GM12878 (cell line): ENCODE measurements at regions not wholly inside any gene's neighbourhood (a gene's known extent, or its start where the extent isn't known, plus 50 kb on each side); places are given as distances from the start of the nearest gene placed in this dataset.

Experiments
- ATAC-seq: fragments of 200-7000 bp; cut with Tn5 transposase; 3 replicates; pipeline ENCODE4 v1.9.1; 2020; ENCODE audit warnings: mild to moderate bottlenecking, moderate library complexity
- BruUV-seq: library from RNA; stranded (reverse); fragments of 400-500 nt; replicated peaks from 2 replicates; lab custom pipeline; 2021; lab: Mats Ljungman, UMichigan
- CTCF ChIA-PET: fragments of 300-600 bp; sonication (Branson Sonifier 250); formaldehyde crosslinking; extraction: SDS; loops from one replicate; lab custom pipeline; 2021; ENCODE audit warnings: inconsistent platforms; lab: Yijun Ruan, JAX
- POLR2A ChIA-PET: fragments of 350-600 bp; formaldehyde crosslinking; extraction: SDS; loops from one replicate; lab custom pipeline; 2021; ENCODE audit warnings: inconsistent platforms; lab: Charles Lee
- RAD21 ChIA-PET: fragments of 300-600 bp; sonication (Branson Sonifier 250); formaldehyde crosslinking; loops from one replicate; lab custom pipeline; 2023; ENCODE audit warnings: antibody characterized with exemption; ENCODE audit not compliant: unreplicated experiment; lab: Charles Lee
- SMC1A ChIA-PET: fragments of 300-600 bp; sonication (Branson Sonifier 250); formaldehyde crosslinking; loops from one replicate; lab custom pipeline; 2023; ENCODE audit not compliant: unreplicated experiment, uncharacterized antibody; lab: Charles Lee
- DNase-seq: peaks from one replicate; pipeline ENCODE4 v3.0.0-alpha.2; 2011; ENCODE audit warnings: low read depth, low spot score
- FAIRE-seq: peaks from 3 replicates; lab custom pipeline; 2011; peaks lifted over from hg19 to GRCh38; lab: Jason Lieb, UNC
- H2AFZ ChIP-seq: 2 replicates; pipeline ENCODE4 v1.6.0; 2011; ENCODE audit warnings: low read depth, low read length, control low read depth; ENCODE audit not compliant: control insufficient read depth
- H3K27ac ChIP-seq: 2 replicates; pipeline ENCODE4 v1.5.1; 2011; ENCODE audit warnings: control low read depth; ENCODE audit not compliant: control insufficient read depth, insufficient read depth
- H3K27me3 ChIP-seq, 2 experiments: replicated peaks in 1 of 2; 2 replicates each; pipeline versions ENCODE4 v1.6.0 to v1.6.1; 2011; ENCODE audit warnings: low read length in 1 of 2; ENCODE audit not compliant: control insufficient read depth in 2 of 2, insufficient read depth in 2 of 2
- H3K36me3 ChIP-seq, 2 experiments: 2 replicates each; pipeline ENCODE4 v1.5.1; 2011; ENCODE audit warnings: low read length in 1 of 2; ENCODE audit not compliant: control insufficient read depth in 2 of 2, insufficient read depth in 2 of 2
- H3K4me1 ChIP-seq: 2 replicates; pipeline ENCODE4 v1.6.1; 2011; ENCODE audit warnings: mild to moderate bottlenecking, low read length, moderate library complexity, mixed read lengths; ENCODE audit not compliant: control insufficient read depth, insufficient read depth
- H3K4me2 ChIP-seq: 2 replicates; pipeline ENCODE4 v1.6.0; 2011; ENCODE audit warnings: control low read depth; ENCODE audit not compliant: control insufficient read depth, insufficient read depth
- H3K4me3 ChIP-seq: fragments of 200-600 bp; sonication (generic); 2 replicates; pipeline ENCODE4 v1.5.1; 2016
- H3K79me2 ChIP-seq: 2 replicates; pipeline ENCODE4 v1.6.0; 2011; ENCODE audit warnings: low read length; ENCODE audit not compliant: control insufficient read depth, insufficient read depth
- H3K9ac ChIP-seq: 2 replicates; pipeline ENCODE4 v1.8.0; 2011; ENCODE audit warnings: low read length, control low read depth, mixed read lengths; ENCODE audit not compliant: control insufficient read depth, insufficient read depth
- H3K9me3 ChIP-seq: replicated peaks from 3 replicates; pipeline ENCODE4 v1.5.1; 2011; ENCODE audit warnings: mild to moderate bottlenecking, low read length; ENCODE audit not compliant: control insufficient read depth, insufficient read depth
- H4K20me1 ChIP-seq: 2 replicates; pipeline ENCODE4 v1.6.0; 2011; ENCODE audit not compliant: control insufficient read depth, insufficient read depth
- ATF3 ChIP-seq: IDR thresholded peaks from 2 replicates; pipeline ENCODE4 v1.6.1; 2011; ENCODE audit warnings: low read depth, mild to moderate bottlenecking, low read length, moderate library complexity, borderline replicate concordance; ENCODE audit errors: extremely low read depth
- BACH1 ChIP-seq: fragments of 450-650 bp; IDR thresholded peaks from 2 replicates; pipeline ENCODE4 v1.6.1; 2017; ENCODE audit warnings: mild to moderate bottlenecking, borderline replicate concordance
- CREM ChIP-seq: IDR thresholded peaks from 2 replicates; pipeline ENCODE4 v1.6.1; 2014; ENCODE audit warnings: antibody characterized with exemption, low read depth
- HDGF ChIP-seq: fragments of 450-650 bp; IDR thresholded peaks from 2 replicates; pipeline ENCODE4 v1.6.1; 2016; ENCODE audit warnings: antibody characterized with exemption
- MXI1 ChIP-seq: fragments of 150-350 bp; IDR thresholded peaks from 2 replicates; pipeline ENCODE4 v1.6.1; 2011; ENCODE audit warnings: low read depth, mild to moderate bottlenecking, inconsistent platforms, low read length, improper control_type of control experiment
- SMAD5 ChIP-seq: IDR thresholded peaks from 2 replicates; pipeline ENCODE4 v1.6.1; 2016; ENCODE audit warnings: antibody characterized with exemption, low read depth
- SPI1 ChIP-seq: IDR thresholded peaks from 2 replicates; pipeline ENCODE4 v1.6.1; 2011; ENCODE audit warnings: low read depth, mild to moderate bottlenecking, low read length, moderate library complexity, borderline replicate concordance; ENCODE audit not compliant: insufficient read depth
- WGBS: methylation state at CpG from one replicate; pipeline ENCODE4 v1.1.6; 2016; ENCODE audit warnings: low lambda C conversion rate; ENCODE audit not compliant: insufficient replicate concordance, insufficient coverage; ENCODE audit errors: missing lambda C conversion rate; 5-methylcytosine and 5-hydroxymethylcytosine counted together
- in situ Hi-C: fragments of 300-500 bp; cut with MboI; formaldehyde crosslinking; loops from 9 replicates; pipeline ENCODE4 v1.14.3; 2018; ENCODE audit warnings: mixed read lengths
- intact Hi-C: fragments of 100-400 bp; cut with micrococcal nuclease; formaldehyde crosslinking; loops from one replicate; pipeline ENCODE4 v1.14.2; 2022; ENCODE audit not compliant: unreplicated experiment

GRCh38 chr6:165793287-165793825, 130.3 kb upstream of the PDE10A start:
- DNase-seq (no peak), ATAC-seq (no peak), FAIRE-seq (no peak)
- ChIA-PET CTCF (no interaction called here), POLR2A (no interaction called here), SMC1A (interaction anchor here (1.0 kb wide), 1 partner anchor 57 kb away, joined by 3 read pairs; no protein-coding TSS in a partner anchor), RAD21 (no interaction called here)
- Histone ChIP-seq H3K9ac (no peak overlapping the region), H3K4me1 (no peaks in the 10 kb centered on the region), H4K20me1 (no peaks in the 10 kb centered on the region), H3K27me3 (no peaks in the 10 kb centered on the region), H3K4me3 (no peak overlapping the region), H3K36me3 (no peaks in the 10 kb centered on the region), H3K4me2 (no peak overlapping the region), H3K79me2 (no peaks in the 10 kb centered on the region), H3K9me3 (no peaks in the 10 kb centered on the region), H3K27ac (no peak overlapping the region), H2AFZ (no peak overlapping the region)
- no peak for TF ChIP-seq SMAD5
- 28% methylated on average over 10 of the region's 10 CpGs for WGBS
- in situ Hi-C loops (no loop called here), intact Hi-C loops (no loop called here)
- no TSS peak for BruUV-seq

GRCh38 chr6:165791876-165792437, 128.9 kb upstream of the PDE10A start:
- TF ChIP-seq MXI1: no peak
- TF ChIP-seq BACH1: no peak
- no peak for TF ChIP-seq SPI1
- TF ChIP-seq ATF3: no peak
- TF ChIP-seq CREM: no peak
- no peak for TF ChIP-seq HDGF
- intact Hi-C loops (no loop called here), in situ Hi-C loops (no loop called here)
- Histone ChIP-seq H3K4me3 (no peak overlapping the region), H3K4me2 (no peak overlapping the region), H3K9ac (no peak overlapping the region), H2AFZ (no peak overlapping the region), H3K4me1 (no peaks in the 10 kb centered on the region), H3K9me3 (no peaks in the 10 kb centered on the region), H4K20me1 (no peaks in the 10 kb centered on the region), H3K27me3 (no peaks in the 10 kb centered on the region), H3K27ac (no peak overlapping the region), H3K36me3 (no peaks in the 10 kb centered on the region), H3K79me2 (no peaks in the 10 kb centered on the region)
- FAIRE-seq (no peak), ATAC-seq (no peak), DNase-seq (no peak)
- BruUV-seq: no TSS peak
- RAD21 ChIA-PET: no interaction called here
- SMC1A ChIA-PET: no interaction called here
- WGBS: 44% methylated on average over 21 of the region's 24 CpGs
- CTCF ChIA-PET: no interaction called here
- POLR2A ChIA-PET: no interaction called here
